ENCODE measurements at regions not wholly inside any gene's neighbourhood (a gene's known extent, or its start where the extent isn't known, plus 50 kb on each side); places are given as distances from the start of the nearest gene placed in this dataset.

DNA sequence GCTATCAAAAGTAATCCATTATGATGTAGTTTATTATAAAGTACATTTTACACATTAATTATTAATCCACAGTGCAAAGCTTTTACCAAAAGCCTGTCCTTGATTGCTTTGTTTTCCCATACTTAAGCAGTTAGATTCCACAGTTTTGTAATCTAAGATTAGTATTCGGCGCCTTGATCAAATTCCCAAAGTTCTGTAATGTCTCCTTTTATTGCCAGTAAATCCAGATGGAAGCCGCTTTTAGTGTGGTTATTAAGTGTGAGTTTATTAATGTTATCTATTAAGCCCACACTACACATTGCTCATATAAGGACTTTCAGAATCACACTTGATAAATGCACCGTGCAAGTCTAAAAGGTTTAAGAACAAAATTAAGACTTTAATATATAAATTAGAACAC, 199.2 kb upstream of the PKN2 start:
- H2AFZ ChIP-seq (ENCODE audit: low read depth, low read length): no peak overlapping the region
- no peak overlapping the region for H3K27ac ChIP-seq (ENCODE audit: low read length, poor library complexity, severe bottlenecking)
- H3K4me1 ChIP-seq (ENCODE audit: control insufficient read depth, insufficient read depth, low read depth, low read length): no peaks in the 10 kb centered on the region
- H3K36me3 ChIP-seq (ENCODE audit: control insufficient read depth in 1 of 2, insufficient read depth in 2 of 2, low read depth in 1 of 2, low read length in 2 of 2): no peaks in the 10 kb centered on the region
- H2BK120ac ChIP-seq (ENCODE audit: low read depth, low read length): no peak overlapping the region
- H4K8ac ChIP-seq (ENCODE audit: low read length): no peak overlapping the region
- H3K14ac ChIP-seq (ENCODE audit: low read length in 2 of 2): no peak overlapping the region
- no peak overlapping the region for H2BK5ac ChIP-seq (ENCODE audit: low read depth, low read length, poor library complexity, severe bottlenecking)
- DNase-seq: no peak
- no peak overlapping the region for H3K23ac ChIP-seq (ENCODE audit: low read length in 2 of 2)
- no peak overlapping the region for H2BK12ac ChIP-seq (ENCODE audit: low read length in 2 of 2)
- H3K27me3 ChIP-seq (ENCODE audit: control insufficient read depth in 1 of 2, insufficient read depth in 1 of 2, low read length in 2 of 2): no peaks in the 10 kb centered on the region
- H3K4ac ChIP-seq (ENCODE audit: low read depth in 1 of 2, low read length in 2 of 2): no peak overlapping the region
- no peak overlapping the region for H4K91ac ChIP-seq (ENCODE audit: low read length)
- H2BK15ac ChIP-seq (ENCODE audit: low read depth, poor library complexity, severe bottlenecking): no peak overlapping the region
- 94% methylated on average over 2 of the region's 4 CpGs for WGBS
- H3K18ac ChIP-seq (ENCODE audit: low read depth in 1 of 2, low read length in 2 of 2): no peak overlapping the region
- H2AK5ac ChIP-seq (ENCODE audit: low read length, severe bottlenecking): no peak overlapping the region
- H3K4me2 ChIP-seq (ENCODE audit: low read length, poor library complexity, severe bottlenecking): no peak overlapping the region
- H3K4me3 ChIP-seq (ENCODE audit: insufficient read depth in 1 of 2, low read depth in 1 of 2, low read length in 2 of 2): no peak overlapping the region
- H3K9ac ChIP-seq (ENCODE audit: low read length): no peak overlapping the region
- no peaks in the 10 kb centered on the region for H3K79me1 ChIP-seq (replicated peaks; ENCODE audit: low read length, poor library complexity, severe bottlenecking)
- no peaks in the 10 kb centered on the region for H3K9me3 ChIP-seq (ENCODE audit: control insufficient read depth, low read length)

GRCh38 chr1:88488237-88488636, 195.8 kb upstream of the PKN2 start:
- H2BK15ac ChIP-seq (ENCODE audit: low read depth, poor library complexity, severe bottlenecking): no peak overlapping the region
- no peak overlapping the region for H3K27ac ChIP-seq (ENCODE audit: low read length, poor library complexity, severe bottlenecking)
- H3K18ac ChIP-seq (ENCODE audit: low read depth in 1 of 2, low read length in 2 of 2): no peak overlapping the region
- H2AFZ ChIP-seq (ENCODE audit: low read depth, low read length): no peak overlapping the region
- H3K9me3 ChIP-seq (ENCODE audit: control insufficient read depth, low read length): no peaks in the 10 kb centered on the region
- H2BK120ac ChIP-seq (ENCODE audit: low read depth, low read length): no peak overlapping the region
- no peaks in the 10 kb centered on the region for H3K36me3 ChIP-seq (ENCODE audit: control insufficient read depth in 1 of 2, insufficient read depth in 2 of 2, low read depth in 1 of 2, low read length in 2 of 2)
- 79% methylated on average over 4 of the region's 4 CpGs for WGBS
- H3K9ac ChIP-seq (ENCODE audit: low read length): no peak overlapping the region
- no peak overlapping the region for H3K14ac ChIP-seq (ENCODE audit: low read length in 2 of 2)
- no peaks in the 10 kb centered on the region for H3K4me1 ChIP-seq (ENCODE audit: control insufficient read depth, insufficient read depth, low read depth, low read length)
- H2AK5ac ChIP-seq (ENCODE audit: low read length, severe bottlenecking): no peak overlapping the region
- DNase-seq: no peak
- no peak overlapping the region for H4K91ac ChIP-seq (ENCODE audit: low read length)
- no peak overlapping the region for H3K4me3 ChIP-seq (ENCODE audit: insufficient read depth in 1 of 2, low read depth in 1 of 2, low read length in 2 of 2)
- H2BK12ac ChIP-seq (ENCODE audit: low read length in 2 of 2): no peak overlapping the region
- H3K4ac ChIP-seq (ENCODE audit: low read depth in 1 of 2, low read length in 2 of 2): no peak overlapping the region
- H4K8ac ChIP-seq (ENCODE audit: low read length): no peak overlapping the region
- H2BK5ac ChIP-seq (ENCODE audit: low read depth, low read length, poor library complexity, severe bottlenecking): no peak overlapping the region
- H3K4me2 ChIP-seq (ENCODE audit: low read length, poor library complexity, severe bottlenecking): no peak overlapping the region
- H3K23ac ChIP-seq (ENCODE audit: low read length in 2 of 2): no peak overlapping the region
- H3K79me1 ChIP-seq (replicated peaks; ENCODE audit: low read length, poor library complexity, severe bottlenecking): no peaks in the 10 kb centered on the region
- no peaks in the 10 kb centered on the region for H3K27me3 ChIP-seq (ENCODE audit: control insufficient read depth in 1 of 2, insufficient read depth in 1 of 2, low read length in 2 of 2)

- no peak overlapping the region for H3K18ac ChIP-seq (ENCODE audit: low read depth in 1 of 2, low read length in 2 of 2)
- H2AK5ac ChIP-seq (ENCODE audit: low read length, severe bottlenecking): no peak overlapping the region
- H3K9me3 ChIP-seq (ENCODE audit: control insufficient read depth, low read length): no peaks in the 10 kb centered on the region
Observed at GRCh38 chr1:88490676-88491075, 193.4 kb upstream of the PKN2 start.

GRCh38 chr1:88499671-88500070, 184.4 kb upstream of the PKN2 start:
- Histone ChIP-seq H2AK5ac (ENCODE audit: low read length, severe bottlenecking) (no peak overlapping the region), H3K27ac (ENCODE audit: low read length, poor library complexity, severe bottlenecking) (no peak overlapping the region), H2BK120ac (ENCODE audit: low read depth, low read length) (no peak overlapping the region), H3K4me3 (ENCODE audit: insufficient read depth in 1 of 2, low read depth in 1 of 2, low read length in 2 of 2) (no peak overlapping the region), H4K8ac (ENCODE audit: low read length) (no peak overlapping the region), H3K9me3 (ENCODE audit: control insufficient read depth, low read length) (no peaks in the 10 kb centered on the region), H3K9ac (ENCODE audit: low read length) (no peak overlapping the region), H3K36me3 (ENCODE audit: control insufficient read depth in 1 of 2, insufficient read depth in 2 of 2, low read depth in 1 of 2, low read length in 2 of 2) (no peaks in the 10 kb centered on the region), H3K14ac (ENCODE audit: low read length in 2 of 2) (no peak overlapping the region), H3K4me1 (ENCODE audit: control insufficient read depth, insufficient read depth, low read depth, low read length) (no peaks in the 10 kb centered on the region), H3K18ac (ENCODE audit: low read depth in 1 of 2, low read length in 2 of 2) (no peak overlapping the region), H3K4ac (ENCODE audit: low read depth in 1 of 2, low read length in 2 of 2) (no peak overlapping the region), H2AFZ (ENCODE audit: low read depth, low read length) (no peak overlapping the region), H4K91ac (ENCODE audit: low read length) (no peak overlapping the region), H3K27me3 (ENCODE audit: control insufficient read depth in 1 of 2, insufficient read depth in 1 of 2, low read length in 2 of 2) (no peaks in the 10 kb centered on the region), H2BK15ac (ENCODE audit: low read depth, poor library complexity, severe bottlenecking) (no peak overlapping the region), H3K79me1 (replicated peaks; ENCODE audit: low read length, poor library complexity, severe bottlenecking) (no peaks in the 10 kb centered on the region), H2BK12ac (ENCODE audit: low read length in 2 of 2) (no peak overlapping the region), H3K4me2 (ENCODE audit: low read length, poor library complexity, severe bottlenecking) (no peak overlapping the region), H3K23ac (ENCODE audit: low read length in 2 of 2) (no peak overlapping the region), H2BK5ac (ENCODE audit: low read depth, low read length, poor library complexity, severe bottlenecking) (no peak overlapping the region)
- DNase-seq: no peak

More at GRCh38 chr1:88490676-88491075, 193.4 kb upstream of the PKN2 start:
- Histone ChIP-seq H3K9ac (ENCODE audit: low read length) (no peak overlapping the region), H3K4me3 (ENCODE audit: insufficient read depth in 1 of 2, low read depth in 1 of 2, low read length in 2 of 2) (no peak overlapping the region), H2BK15ac (ENCODE audit: low read depth, poor library complexity, severe bottlenecking) (no peak overlapping the region), H3K23ac (ENCODE audit: low read length in 2 of 2) (no peak overlapping the region), H2BK12ac (ENCODE audit: low read length in 2 of 2) (no peak overlapping the region), H3K36me3 (ENCODE audit: control insufficient read depth in 1 of 2, insufficient read depth in 2 of 2, low read depth in 1 of 2, low read length in 2 of 2) (no peaks in the 10 kb centered on the region), H2AFZ (ENCODE audit: low read depth, low read length) (no peak overlapping the region), H2BK5ac (ENCODE audit: low read depth, low read length, poor library complexity, severe bottlenecking) (no peak overlapping the region), H3K4me1 (ENCODE audit: control insufficient read depth, insufficient read depth, low read depth, low read length) (no peaks in the 10 kb centered on the region), H3K14ac (ENCODE audit: low read length in 2 of 2) (no peak overlapping the region), H3K4ac (ENCODE audit: low read depth in 1 of 2, low read length in 2 of 2) (no peak overlapping the region), H4K91ac (ENCODE audit: low read length) (no peak overlapping the region), H3K27me3 (ENCODE audit: control insufficient read depth in 1 of 2, insufficient read depth in 1 of 2, low read length in 2 of 2) (no peaks in the 10 kb centered on the region), H3K79me1 (replicated peaks; ENCODE audit: low read length, poor library complexity, severe bottlenecking) (no peaks in the 10 kb centered on the region), H4K8ac (ENCODE audit: low read length) (no peak overlapping the region), H3K27ac (ENCODE audit: low read length, poor library complexity, severe bottlenecking) (no peak overlapping the region), H3K4me2 (ENCODE audit: low read length, poor library complexity, severe bottlenecking) (no peak overlapping the region), H2BK120ac (ENCODE audit: low read depth, low read length) (no peak overlapping the region)
- DNase-seq: no peak
- 75% methylated on average over 2 of the region's 2 CpGs for WGBS
